SU-DHL-6 (cell line): ENCODE measurements at regions not wholly inside any gene's neighbourhood (a gene's known extent, or its start where the extent isn't known, plus 50 kb on each side); places are given as distances from the start of the nearest gene placed in this dataset.

Experiments
- H2AFZ ChIP-seq: fragments of 200-600 bp; sonication (generic); 2 replicates; pipeline ENCODE4 v1.6.1; 2014; ENCODE audit warnings: low read depth, mild to moderate bottlenecking, moderate library complexity, mixed read lengths, antibody characterized with exemption, low read length; ENCODE audit not compliant: severe bottlenecking
- H3F3A ChIP-seq: fragments of 200-600 bp; shearing (Covaris generic); 2 replicates; pipeline ENCODE4 v1.6.0; 2016; ENCODE audit warnings: antibody characterized with exemption, mild to moderate bottlenecking; ENCODE audit not compliant: insufficient read depth
- H3K27ac ChIP-seq: fragments of 200-600 bp; sonication (generic); 2 replicates; pipeline ENCODE4 v1.5.1; 2016; ENCODE audit warnings: low read depth, mild to moderate bottlenecking, low read length, moderate library complexity, mixed read lengths
- H3K27me3 ChIP-seq: fragments of 200-600 bp; sonication (generic), shearing (Covaris generic); 2 replicates; pipeline ENCODE4 v1.6.0; 2014; ENCODE audit warnings: mild to moderate bottlenecking, low read length
- H3K36me3 ChIP-seq: fragments of 200-600 bp; sonication (generic); 2 replicates; pipeline ENCODE4 v1.6.1; 2014; ENCODE audit warnings: mild to moderate bottlenecking, low read length, mixed read lengths
- H3K4me2 ChIP-seq: fragments of 300-600, 200-600 bp; shearing (Covaris generic), sonication (generic); 2 replicates; pipeline ENCODE4 v1.6.0; 2014; ENCODE audit warnings: low read length, low read depth, mild to moderate bottlenecking; ENCODE audit not compliant: poor library complexity, severe bottlenecking
- H3K4me3 ChIP-seq: fragments of 200-600 bp; sonication (generic); 2 replicates; pipeline ENCODE4 v1.5.1; 2014; ENCODE audit warnings: antibody characterized with exemption, low read length, mild to moderate bottlenecking, mixed read lengths; ENCODE audit not compliant: insufficient read depth, poor library complexity, severe bottlenecking
- H3K79me2 ChIP-seq: fragments of 200-600 bp; sonication (generic); 2 replicates; pipeline ENCODE4 v1.6.1; 2014; ENCODE audit warnings: mild to moderate bottlenecking, low read length, moderate library complexity; ENCODE audit not compliant: insufficient read depth
- H3K9ac ChIP-seq: fragments of 200-600 bp; sonication (generic); 2 replicates; pipeline ENCODE4 v1.7.0; 2014; ENCODE audit warnings: mild to moderate bottlenecking, low read length
- H3K9me2 ChIP-seq: fragments of 200-600 bp; sonication (generic); replicated peaks from 2 replicates; pipeline ENCODE4 v1.6.1; 2014; ENCODE audit warnings: low read length; ENCODE audit not compliant: insufficient read depth
- H3K9me3 ChIP-seq: fragments of 200-600 bp; sonication (generic); 2 replicates; pipeline ENCODE4 v1.6.1; 2014; ENCODE audit warnings: low read length, mixed read lengths; ENCODE audit not compliant: insufficient read depth
- H4K20me1 ChIP-seq: fragments of 200-600 bp; sonication (generic); 2 replicates; pipeline ENCODE4 v1.6.1; 2014; ENCODE audit warnings: low read depth, mild to moderate bottlenecking, antibody characterized with exemption, low read length, moderate library complexity, mixed read lengths
- EZH2phosphoT487 ChIP-seq: fragments of 200-600 bp; sonication (generic), shearing (Covaris generic); conservative IDR thresholded peaks from 2 replicates; pipeline ENCODE4 v1.6.1; 2018; ENCODE audit warnings: mild to moderate bottlenecking, antibody characterized with exemption, low read length, moderate library complexity, mixed read lengths
- TF ChIP-seq, protein P1 (sequence below): fragments of 200-600 bp; sonication (generic); IDR thresholded peaks from one replicate; pipeline ENCODE4 v1.5.1; 2017; ENCODE audit warnings: antibody characterized with exemption, mild to moderate bottlenecking, low read length, moderate library complexity; ENCODE audit not compliant: insufficient read depth, poor library complexity, severe bottlenecking

GRCh38 chr16:86379505-86379846 lies 130.9 kb upstream of the FOXF1 start:
- TF ChIP-seq, protein P1, sequence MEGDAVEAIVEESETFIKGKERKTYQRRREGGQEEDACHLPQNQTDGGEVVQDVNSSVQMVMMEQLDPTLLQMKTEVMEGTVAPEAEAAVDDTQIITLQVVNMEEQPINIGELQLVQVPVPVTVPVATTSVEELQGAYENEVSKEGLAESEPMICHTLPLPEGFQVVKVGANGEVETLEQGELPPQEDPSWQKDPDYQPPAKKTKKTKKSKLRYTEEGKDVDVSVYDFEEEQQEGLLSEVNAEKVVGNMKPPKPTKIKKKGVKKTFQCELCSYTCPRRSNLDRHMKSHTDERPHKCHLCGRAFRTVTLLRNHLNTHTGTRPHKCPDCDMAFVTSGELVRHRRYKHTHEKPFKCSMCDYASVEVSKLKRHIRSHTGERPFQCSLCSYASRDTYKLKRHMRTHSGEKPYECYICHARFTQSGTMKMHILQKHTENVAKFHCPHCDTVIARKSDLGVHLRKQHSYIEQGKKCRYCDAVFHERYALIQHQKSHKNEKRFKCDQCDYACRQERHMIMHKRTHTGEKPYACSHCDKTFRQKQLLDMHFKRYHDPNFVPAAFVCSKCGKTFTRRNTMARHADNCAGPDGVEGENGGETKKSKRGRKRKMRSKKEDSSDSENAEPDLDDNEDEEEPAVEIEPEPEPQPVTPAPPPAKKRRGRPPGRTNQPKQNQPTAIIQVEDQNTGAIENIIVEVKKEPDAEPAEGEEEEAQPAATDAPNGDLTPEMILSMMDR = no peak
- TF ChIP-seq EZH2phosphoT487 = no peak
- Histone ChIP-seq H3K9me2 (no peaks in the 10 kb centered on the region), H3K27ac (no peak overlapping the region), H3K79me2 (no peaks in the 10 kb centered on the region), H3F3A (no peaks in the 10 kb centered on the region), H3K36me3 (no peaks in the 10 kb centered on the region), H3K9me3 (no peaks in the 10 kb centered on the region), H3K27me3 (no peaks in the 10 kb centered on the region), H2AFZ (no peak overlapping the region), H3K4me2 (no peak overlapping the region), H4K20me1 (no peaks in the 10 kb centered on the region), H3K9ac (no peak overlapping the region), H3K4me3 (no peak overlapping the region)

- no peaks in the 10 kb centered on the region for H3K36me3 ChIP-seq
- no peaks in the 10 kb centered on the region for H4K20me1 ChIP-seq
- H3K4me2 ChIP-seq = no peak overlapping the region
- no peak overlapping the region for H3K27ac ChIP-seq
- H3F3A ChIP-seq = no peaks in the 10 kb centered on the region
- H3K79me2 ChIP-seq = no peaks in the 10 kb centered on the region
- H3K9ac ChIP-seq = no peak overlapping the region
- no peak overlapping the region for H2AFZ ChIP-seq
- no peak for TF ChIP-seq EZH2phosphoT487
- TF ChIP-seq, protein P1 = no peak
- no peaks in the 10 kb centered on the region for H3K27me3 ChIP-seq
- no peak overlapping the region for H3K4me3 ChIP-seq
- no peaks in the 10 kb centered on the region for H3K9me2 ChIP-seq
- H3K9me3 ChIP-seq = no peaks in the 10 kb centered on the region
These were observed 130.3 kb upstream of the FOXF1 start for GRCh38 chr16:86380030-86380429.

DNA sequence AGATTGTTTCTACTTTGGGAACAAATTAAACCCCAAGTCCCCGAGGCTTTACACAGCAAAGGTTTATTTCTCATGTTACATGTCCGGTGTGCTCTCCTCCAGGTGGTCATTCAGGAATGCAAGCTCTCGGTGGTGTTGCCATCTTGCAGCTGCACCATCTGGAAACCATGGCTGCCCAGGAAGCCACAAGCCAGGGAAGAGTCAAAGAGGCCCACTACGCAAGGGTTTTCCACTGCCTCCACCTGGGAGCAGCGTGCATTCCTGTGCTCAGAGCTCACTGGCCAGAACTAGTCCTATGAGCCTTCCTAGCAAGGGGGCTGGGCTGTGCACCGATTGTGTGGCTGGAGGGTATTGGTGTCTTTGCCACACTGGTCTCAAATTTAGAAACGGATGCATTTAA lies 128.8 kb upstream of the FOXF1 start:
- H3K9ac ChIP-seq = no peak overlapping the region
- H3K4me3 ChIP-seq = no peak overlapping the region
- no peak overlapping the region for H3K4me2 ChIP-seq
- H3K9me3 ChIP-seq = no peaks in the 10 kb centered on the region
- H3F3A ChIP-seq = no peaks in the 10 kb centered on the region
- H3K79me2 ChIP-seq = no peaks in the 10 kb centered on the region
- no peak overlapping the region for H3K27ac ChIP-seq
- no peak overlapping the region for H2AFZ ChIP-seq
- no peaks in the 10 kb centered on the region for H4K20me1 ChIP-seq
- no peaks in the 10 kb centered on the region for H3K27me3 ChIP-seq
- TF ChIP-seq, protein P1 = no peak
- TF ChIP-seq EZH2phosphoT487 = no peak
- no peaks in the 10 kb centered on the region for H3K36me3 ChIP-seq
- H3K9me2 ChIP-seq = no peaks in the 10 kb centered on the region
